ENCODE measurements at regions not wholly inside any gene's neighbourhood (a gene's known extent, or its start where the extent isn't known, plus 50 kb on each side); places are given as distances from the start of the nearest gene placed in this dataset.

GRCh38 chr2:172173174-172173706 is 70.5 kb upstream of the DLX2 start:
- no peak for TF ChIP-seq CTCF (IDR thresholded peaks at IDR 0.05 in 8 of 11, conservative IDR thresholded peaks at IDR 0.05 in 3 of 11)
- no peak for TF ChIP-seq POLR2AphosphoS5 (IDR thresholded peaks at IDR 0.05)

Measured in spleen (tissue), 7 donors.